Activated CD4-positive, alpha-beta T cell treated with anti-CD3 and anti-CD28 coated beads, Interleukin-2, Interleukin-4, amounts not matched to agents 100 ng/mL and 50 ng/mL, durations not matched to agents 16 hours and 8 hours (primary cell): ENCODE measurements at regions not wholly inside any gene's neighbourhood (a gene's known extent, or its start where the extent isn't known, plus 50 kb on each side); places are given as distances from the start of the nearest gene placed in this dataset.

Experiments
- DNase-seq: peaks from one replicate; pipeline ENCODE4 v3.0.0-alpha.2; 2020; ENCODE audit warnings: low spot score

DNA sequence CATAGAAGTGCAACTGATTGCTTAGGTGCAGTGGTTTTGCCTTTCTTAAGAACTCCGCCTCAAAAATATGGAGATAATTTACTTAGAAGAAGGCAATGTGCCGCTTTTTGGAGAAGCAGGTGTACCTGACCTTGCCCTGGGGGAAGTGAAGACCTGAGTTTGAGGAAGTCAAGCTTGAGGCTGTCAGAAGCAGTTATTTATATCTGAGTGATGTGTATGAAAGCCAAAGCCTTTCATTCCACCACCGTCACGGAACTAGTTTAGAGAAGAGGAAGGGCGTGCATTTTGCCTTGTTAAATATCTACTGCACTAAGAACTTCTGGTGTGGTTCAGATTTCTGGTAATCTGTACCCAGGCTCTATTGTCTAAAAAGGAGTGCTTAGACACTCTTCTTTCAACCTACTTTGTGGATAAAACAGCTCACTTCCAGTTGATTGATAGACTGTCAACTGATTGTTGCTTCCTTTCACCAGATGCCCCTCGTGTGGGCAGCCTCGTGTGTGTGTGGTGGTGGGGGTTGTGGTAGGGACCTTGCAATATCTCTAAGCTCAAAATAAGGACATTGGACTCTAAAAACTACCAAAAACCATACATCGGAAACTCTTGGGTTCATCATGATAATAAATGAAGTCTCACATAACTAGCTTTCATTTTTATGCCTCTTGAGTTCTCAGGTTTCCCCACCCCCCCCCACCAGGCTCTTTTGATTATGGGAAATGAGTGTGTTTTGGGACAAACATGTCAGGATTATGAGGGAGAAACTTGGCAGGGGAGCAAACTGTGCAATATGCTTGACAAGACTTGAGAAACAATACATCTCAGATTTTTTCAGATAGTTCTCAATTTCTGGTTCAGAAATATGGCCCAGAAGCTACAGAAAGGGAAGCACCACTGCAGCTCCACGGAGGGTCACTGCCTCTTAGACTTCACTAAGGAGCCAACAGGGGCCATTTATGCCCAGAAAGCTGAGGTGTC lies 78.6 kb downstream of the ARF6 start:
- peak; percentile 61 for DNase-seq

DNA sequence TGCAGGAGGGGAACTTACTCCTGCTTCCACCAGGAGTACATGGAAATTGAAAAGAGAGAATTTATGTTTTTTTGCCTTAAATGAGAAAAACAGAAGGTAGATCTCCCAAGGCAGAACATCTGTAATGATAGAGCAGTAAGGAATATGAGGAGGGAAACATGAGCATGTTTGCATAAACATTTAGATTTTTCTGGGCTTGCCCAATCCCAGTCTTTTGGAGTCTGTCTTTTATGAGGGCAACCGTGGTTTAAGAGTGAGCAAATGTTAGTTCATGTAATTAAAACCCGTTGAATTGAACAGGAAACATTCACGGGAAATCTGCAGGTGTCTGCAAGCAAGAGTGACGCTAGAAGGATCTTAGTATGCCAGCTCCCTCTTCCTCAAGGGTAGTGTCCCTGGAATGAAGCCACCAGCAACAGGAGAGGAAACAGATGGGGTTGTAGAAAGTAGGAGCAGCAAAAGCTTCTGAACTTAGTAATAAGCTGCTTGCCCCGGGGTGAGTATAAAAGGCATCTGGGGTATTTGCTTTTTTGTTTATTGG lies 79.3 kb downstream of the ARF6 start:
- no peak for DNase-seq

DNA sequence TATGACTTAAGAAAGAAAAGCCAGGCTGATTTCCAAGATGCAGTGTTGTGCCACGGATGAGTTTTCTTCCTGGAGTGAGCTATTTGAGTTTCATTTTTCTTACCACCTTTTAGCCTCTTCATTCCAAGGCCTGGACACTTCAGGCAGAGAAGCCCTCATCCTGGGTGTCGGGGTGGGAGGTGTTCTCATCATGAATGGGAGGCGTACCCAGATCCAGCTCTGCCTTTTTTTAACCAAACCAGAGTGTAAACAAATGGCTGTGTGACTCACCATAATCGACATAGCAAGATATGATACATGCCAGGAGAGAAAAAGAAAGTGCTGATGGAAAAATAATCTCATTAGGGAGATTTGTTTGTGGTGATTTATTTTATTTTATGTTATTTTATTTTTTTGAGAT lies 79.9 kb downstream of the ARF6 start:
- peak; percentile 76 for DNase-seq

DNA sequence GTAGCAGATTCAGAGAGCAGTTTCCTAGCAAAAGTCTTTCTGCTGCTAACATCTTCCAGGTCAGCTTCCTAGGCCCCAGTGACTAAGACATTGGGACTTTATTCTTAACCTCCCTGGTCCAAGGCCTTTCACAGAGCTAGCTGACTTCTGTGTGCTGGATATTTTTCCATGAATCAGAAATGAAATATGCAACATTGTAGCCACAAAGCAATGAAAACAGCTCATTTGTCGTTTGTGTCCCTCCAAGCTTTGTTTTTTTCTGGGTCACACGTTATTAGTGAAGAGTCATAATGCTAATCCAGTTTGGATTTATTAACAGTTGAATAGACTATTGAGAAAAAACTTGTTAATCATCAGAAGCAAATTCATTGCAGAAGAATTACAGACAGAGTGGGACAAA lies 82.4 kb downstream of the ARF6 start:
- no peak for DNase-seq

DNA sequence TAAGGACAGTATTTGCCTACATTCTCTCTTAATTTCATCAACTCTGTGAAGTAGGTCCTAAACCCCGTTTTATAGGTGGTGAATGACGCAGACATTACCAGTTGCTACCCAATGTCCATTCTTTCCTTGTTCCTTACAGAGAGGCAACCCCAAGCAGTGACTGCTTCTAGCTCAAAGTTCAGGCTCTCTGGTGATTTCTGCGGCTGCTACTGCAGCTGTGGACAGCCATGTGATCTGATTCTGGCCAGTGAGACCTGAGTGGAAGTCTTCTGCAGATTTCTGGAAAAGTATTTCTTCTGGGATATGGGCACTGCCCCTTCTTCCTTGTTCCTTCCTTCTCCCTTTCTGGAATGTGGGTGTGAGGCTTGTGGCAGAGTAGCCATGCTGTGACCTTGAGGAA lies 82.9 kb downstream of the ARF6 start:
- no peak for DNase-seq

- DNase-seq: peak; percentile 47
These were observed 84.4 kb downstream of the ARF6 start for GRCh38 chr14:49977126-49977841.

DNA sequence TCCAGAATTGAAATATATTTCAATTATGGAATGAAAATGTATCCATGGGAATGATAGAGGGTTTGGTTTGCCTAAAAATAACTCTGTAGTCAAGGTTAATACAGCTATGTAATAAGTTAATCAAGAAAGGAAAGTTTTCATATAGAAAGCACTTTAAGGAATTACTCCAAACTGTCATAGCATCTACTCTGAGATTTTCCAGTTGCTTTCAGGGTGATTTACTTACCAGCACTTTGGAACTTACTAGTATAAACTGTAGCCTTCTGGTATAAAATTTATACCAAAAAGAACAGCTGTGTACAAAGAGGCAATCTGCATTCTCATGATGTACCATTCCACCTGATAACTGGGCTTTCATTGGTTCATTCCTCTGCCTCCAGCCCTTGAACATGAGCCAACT lies 87.1 kb downstream of the ARF6 start:
- DNase-seq: no peak

GRCh38 chr14:49982082-49982481 lies 89.2 kb downstream of the ARF6 start:
- DNase-seq: no peak

DNA sequence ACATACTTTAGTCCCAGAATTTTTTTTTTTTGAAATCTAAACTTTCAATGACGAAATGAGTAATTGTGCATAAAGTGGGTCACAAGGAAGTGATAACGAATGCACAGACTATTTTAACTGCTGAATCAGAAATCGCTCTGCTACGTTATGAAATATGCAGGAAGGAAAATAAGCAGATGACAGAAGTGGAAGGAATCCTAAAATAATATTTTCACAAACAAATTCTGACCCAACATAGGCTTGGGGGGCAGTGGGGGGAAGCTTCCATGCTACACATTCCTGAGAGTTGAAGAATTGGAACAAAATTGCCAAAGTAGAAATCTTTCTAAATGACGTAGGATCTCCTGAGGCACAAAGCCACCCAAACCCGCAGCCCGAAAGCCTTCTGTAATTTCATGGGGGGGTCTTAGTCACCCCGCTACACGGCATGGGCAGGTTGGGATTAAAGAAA lies 89.6 kb downstream of the ARF6 start:
- peak; percentile 18 for DNase-seq

GRCh38 chr14:49984424-49984823 lies 91.5 kb downstream of the ARF6 start:
- peak; percentile 70 for DNase-seq

DNA sequence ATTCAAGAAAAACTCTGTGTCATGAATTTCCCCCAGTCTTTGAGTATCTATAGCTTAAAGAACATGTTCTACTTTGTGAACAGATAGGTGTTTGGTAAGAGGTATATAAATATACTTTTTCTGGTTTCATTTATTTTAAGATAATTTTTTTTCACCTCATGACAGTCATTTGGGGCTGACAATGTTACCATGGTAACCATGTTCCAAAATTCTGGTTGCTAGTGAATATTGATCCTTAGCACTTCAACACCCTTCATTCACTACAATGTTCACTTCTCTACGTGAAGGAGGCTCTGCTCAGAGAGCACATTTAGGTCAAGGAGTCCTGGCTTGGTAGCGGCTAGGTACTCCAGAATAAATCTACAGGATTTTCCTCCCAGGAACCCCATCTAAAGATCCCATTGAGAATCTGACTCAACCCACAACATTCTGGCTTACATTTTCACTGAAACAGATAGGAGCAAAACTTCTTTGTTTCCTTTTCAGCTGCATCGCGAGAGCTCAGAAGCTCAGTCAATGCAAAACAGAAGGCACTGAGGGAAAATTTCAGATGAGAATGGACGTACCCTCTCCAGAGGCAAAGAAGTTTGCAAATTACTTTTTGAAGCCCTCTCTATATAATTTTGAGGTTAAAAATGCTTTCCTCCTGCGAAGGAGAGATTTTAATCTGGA lies 93.6 kb downstream of the ARF6 start:
- DNase-seq: peak; percentile 33

- no peak for DNase-seq
These were observed 95.5 kb downstream of the ARF6 start for GRCh38 chr14:49988080-49988990.

GRCh38 chr14:49989966-49990365 lies 97.1 kb downstream of the ARF6 start:
- no peak for DNase-seq

DNA sequence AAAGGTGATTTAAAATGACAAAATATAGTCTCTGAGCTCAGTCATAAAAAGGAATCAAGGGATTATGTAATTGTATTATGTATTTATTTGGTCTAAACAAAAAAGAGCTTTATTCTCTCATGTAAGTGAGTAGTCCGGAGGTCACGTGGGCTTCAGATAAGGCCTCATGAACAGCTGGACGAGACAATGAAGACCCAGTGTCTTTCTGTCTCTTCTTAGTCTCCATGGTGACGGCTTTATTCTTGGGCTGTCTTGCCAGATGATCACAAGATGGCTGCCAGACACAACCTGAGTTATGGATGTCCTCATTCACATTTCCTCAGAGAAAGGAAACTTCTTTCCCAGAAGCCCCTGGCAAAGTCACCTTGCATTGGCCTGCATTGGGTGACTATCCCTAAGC lies 98.6 kb downstream of the ARF6 start:
- no peak for DNase-seq

DNA sequence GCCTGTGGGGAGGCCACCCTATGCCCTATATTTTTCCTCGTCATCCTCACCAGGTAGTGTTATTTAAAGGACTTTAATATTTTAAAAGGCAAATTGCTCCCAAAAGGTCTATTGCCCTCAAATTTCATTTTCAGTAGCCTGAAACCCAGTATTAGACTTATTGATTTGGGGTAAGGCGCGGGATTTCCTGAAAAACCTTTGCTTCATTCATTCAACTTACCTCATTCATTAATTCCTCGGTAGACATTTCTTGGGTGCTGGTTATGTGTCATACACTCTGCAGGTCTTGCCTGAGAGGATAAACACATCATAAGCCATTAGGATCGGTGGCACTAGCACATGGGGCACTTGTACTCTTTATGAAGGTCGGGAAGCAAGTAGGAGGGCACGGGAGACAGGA lies 99.2 kb downstream of the ARF6 start:
- DNase-seq: no peak

DNA sequence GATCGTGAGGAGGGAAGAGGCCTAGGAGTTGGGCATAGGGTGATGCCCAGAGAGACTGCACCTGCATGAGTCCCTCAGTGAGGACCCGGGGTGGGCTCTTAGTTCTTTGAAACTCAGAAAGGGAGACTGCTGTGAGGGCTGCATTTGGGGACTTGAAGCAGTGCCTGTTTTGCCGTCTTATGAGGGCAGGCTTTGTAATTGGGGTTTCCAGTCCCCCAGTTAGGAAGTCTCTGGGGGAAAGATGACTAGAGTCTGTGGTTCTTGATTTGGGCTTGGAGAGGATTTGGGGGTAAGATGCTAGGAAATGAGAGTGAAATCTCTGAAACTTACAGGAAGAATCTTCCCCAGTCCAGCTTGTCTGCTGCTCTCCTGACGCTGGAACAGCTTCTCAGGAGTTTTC lies 99.6 kb downstream of the ARF6 start:
- DNase-seq: no peak

GRCh38 chr14:49992901-49993339 lies 100.0 kb downstream of the ARF6 start:
- peak; percentile 70 for DNase-seq

DNA sequence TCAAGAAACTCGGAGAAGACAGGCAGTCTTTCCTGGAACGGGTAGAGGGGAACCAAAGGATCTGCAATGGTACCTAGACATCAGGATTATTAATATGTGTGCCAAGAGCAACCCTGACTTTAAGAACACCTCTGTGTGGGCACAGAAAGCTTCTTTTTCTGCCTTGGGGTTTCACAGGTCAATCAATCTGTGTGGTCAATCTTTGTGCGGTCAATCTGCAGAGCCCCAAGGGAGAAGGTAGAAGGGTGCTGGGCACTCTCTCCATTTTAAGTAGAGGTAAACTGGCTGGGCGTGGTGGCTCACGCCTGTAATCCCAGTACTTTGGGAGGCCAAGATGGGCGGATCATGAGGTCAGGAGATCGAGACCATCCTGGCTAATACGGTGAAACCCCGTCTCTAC lies 100.7 kb downstream of the ARF6 start:
- no peak for DNase-seq

DNA sequence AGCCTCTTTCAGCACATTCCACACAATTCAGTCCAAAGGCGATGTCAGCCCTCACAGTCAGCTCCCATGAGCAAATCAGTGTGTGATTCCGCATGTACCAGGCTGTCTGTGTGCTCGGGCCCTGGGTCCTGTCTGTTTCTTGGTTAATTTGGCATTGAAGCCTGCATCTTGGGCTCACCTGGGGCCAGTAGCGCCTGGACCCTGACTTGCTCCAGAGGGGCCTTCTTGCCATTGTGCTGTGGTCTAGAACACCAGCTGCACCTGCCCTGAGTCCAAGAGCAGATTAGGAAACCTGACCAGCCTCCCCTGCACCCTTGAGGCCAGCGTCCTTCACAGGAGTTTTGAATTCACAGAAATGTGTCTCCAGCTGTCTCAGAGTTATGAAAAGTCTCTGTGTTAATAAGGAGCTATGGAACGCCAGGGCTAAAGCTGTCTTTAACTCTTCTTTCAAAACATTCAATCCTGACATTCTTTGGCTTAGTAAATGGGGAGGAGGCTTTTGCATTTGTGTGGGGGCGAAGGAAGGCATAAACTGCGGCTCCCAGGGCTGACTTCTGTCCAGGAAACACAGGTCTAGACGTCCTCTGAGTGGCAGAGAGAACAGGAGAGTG lies 102.2 kb downstream of the ARF6 start:
- DNase-seq: no peak

GRCh38 chr14:49997991-49998390 lies 105.1 kb downstream of the ARF6 start:
- no peak for DNase-seq
